NK-92 treated with Interleukin-12 subunit alpha and Interleukin-12 subunit beta, amount 100 ng/mL, for 24 hours (cell line): ENCODE measurements at regions not wholly inside any gene's neighbourhood (a gene's known extent, or its start where the extent isn't known, plus 50 kb on each side); places are given as distances from the start of the nearest gene placed in this dataset.
"Not testable (repeated sequence)": the region's sequence is repeated elsewhere in the genome, so short reads cannot be mapped to it uniquely, and the experiment has no call there.

Experiments
- DNase-seq: peaks from one replicate; lab custom pipeline; 2025; lab: John Stamatoyannopoulos, UW

GRCh38 chr12:114616081-114616480 lies 67.9 kb downstream of the TBX3 start:
- DNase-seq: no peak

- DNase-seq: no peak
Measured at GRCh38 chr12:114614040-114614439, 69.9 kb downstream of the TBX3 start.

GRCh38 chr12:114612062-114612461 lies 71.9 kb downstream of the TBX3 start:
- DNase-seq: no peak

- DNase-seq: no peak
Measured at GRCh38 chr12:114611145-114612018, 72.6 kb downstream of the TBX3 start.

GRCh38 chr12:114608509-114608908 lies 75.5 kb downstream of the TBX3 start:
- DNase-seq: no peak

GRCh38 chr12:114605918-114606317 lies 78.1 kb downstream of the TBX3 start:
- DNase-seq: no peak

- DNase-seq: no peak
Measured at GRCh38 chr12:114604606-114605005, 79.4 kb downstream of the TBX3 start.

- not testable (repeated sequence) for DNase-seq
Measured at GRCh38 chr12:114600584-114600983, 83.4 kb downstream of the TBX3 start.

- no peak for DNase-seq
Measured at GRCh38 chr12:114598111-114598510, 85.9 kb downstream of the TBX3 start.

GRCh38 chr12:114592946-114593345 lies 91.0 kb downstream of the TBX3 start:
- no peak for DNase-seq

GRCh38 chr12:114588061-114588460 lies 95.9 kb downstream of the TBX3 start:
- DNase-seq: no peak

GRCh38 chr12:114580306-114580705 lies 103.7 kb downstream of the TBX3 start:
- no peak for DNase-seq

- DNase-seq: no peak
Measured at GRCh38 chr12:114579389-114579788, 104.6 kb downstream of the TBX3 start.

GRCh38 chr12:114562654-114563053 lies 121.3 kb downstream of the TBX3 start:
- DNase-seq: no peak

GRCh38 chr12:114555451-114555850 lies 128.5 kb downstream of the TBX3 start:
- DNase-seq: no peak

- DNase-seq: no peak
Measured at GRCh38 chr12:114547636-114548035, 136.3 kb downstream of the TBX3 start.

- no peak for DNase-seq
Measured at GRCh38 chr12:114530417-114530816, 124.5 kb upstream of the TBX5 start.

GRCh38 chr12:114529966-114530365 lies 124.0 kb upstream of the TBX5 start:
- no peak for DNase-seq

GRCh38 chr12:114528766-114529165 lies 122.8 kb upstream of the TBX5 start:
- no peak for DNase-seq

- DNase-seq: not testable (repeated sequence)
Measured at GRCh38 chr12:114521160-114521559, 115.2 kb upstream of the TBX5 start.

GRCh38 chr12:114512351-114512750 lies 106.4 kb upstream of the TBX5 start:
- no peak for DNase-seq

- DNase-seq: peak; percentile 17
Measured at GRCh38 chr12:114508529-114509129, 102.7 kb upstream of the TBX5 start.

GRCh38 chr12:114506651-114507050 lies 100.7 kb upstream of the TBX5 start:
- no peak for DNase-seq

GRCh38 chr12:114504311-114504710 lies 98.4 kb upstream of the TBX5 start:
- no peak for DNase-seq
